ENCODE measurements at regions not wholly inside any gene's neighbourhood (a gene's known extent, or its start where the extent isn't known, plus 50 kb on each side); places are given as distances from the start of the nearest gene placed in this dataset.
A peak's percentile ranks its signal among the peaks of the same experiment; 100 is the strongest.
"Not testable (repeated sequence)": the region's sequence is repeated elsewhere in the genome, so short reads cannot be mapped to it uniquely, and the experiment has no call there.

DNA sequence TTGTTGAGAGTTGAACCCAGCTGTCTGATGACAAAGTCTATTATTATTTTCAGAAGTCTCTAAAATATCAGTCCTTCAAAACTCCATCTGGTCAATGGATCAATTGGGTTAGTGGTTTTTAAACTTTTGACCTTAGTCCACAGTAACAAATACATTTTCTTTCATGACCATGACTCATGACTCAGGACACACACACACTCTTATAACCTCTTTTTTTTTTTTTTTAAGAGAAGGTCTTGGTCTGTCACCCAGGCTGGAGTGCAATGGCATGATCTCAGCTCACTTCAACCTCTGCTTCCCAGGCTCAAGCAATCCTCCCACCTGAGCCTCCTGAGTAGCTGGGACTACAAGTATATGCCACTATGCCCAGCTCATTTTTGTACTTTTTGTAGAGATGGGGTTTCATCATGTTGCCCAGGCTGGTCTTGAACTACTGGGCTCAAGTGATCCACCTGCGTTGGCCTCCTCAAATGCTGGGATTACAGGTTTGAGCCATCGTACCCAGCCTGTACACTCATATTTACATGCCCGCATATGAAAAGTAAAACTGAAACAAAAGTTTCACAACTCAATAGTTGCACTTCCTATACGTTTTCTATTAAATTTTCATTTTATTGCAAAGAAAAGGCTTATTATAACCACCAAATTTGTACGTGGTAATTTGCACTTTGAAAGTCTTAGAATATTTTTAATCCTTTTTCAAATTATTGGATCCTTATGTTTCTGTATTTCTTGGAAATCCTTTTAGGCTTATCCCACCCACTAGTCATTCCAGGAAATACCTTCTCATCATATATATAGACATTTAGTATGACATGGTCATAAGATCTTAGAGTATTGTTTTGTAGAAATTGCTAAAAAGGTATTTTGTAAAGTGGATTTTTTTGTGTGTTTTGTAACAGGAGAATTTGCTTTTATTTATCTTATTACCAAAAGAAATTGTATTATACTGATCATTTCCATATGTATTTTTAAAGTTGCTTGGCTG, 199.0 kb downstream of the LPIN1 start:
- H3K27me3 Mint-ChIP-seq: no peaks in the 10 kb centered on the region
- intact Hi-C loops (cut with micrococcal nuclease): loop anchor here (1.0 to 5.0 kb wide), 5 partner anchors 78 to 776 kb away; partner anchors contain the start of gene TRIB2
- H3K27ac Mint-ChIP-seq: no peak overlapping the region
- H3K36me3 Mint-ChIP-seq: no peaks in the 10 kb centered on the region
- no peak overlapping the region for H3K4me3 Mint-ChIP-seq
- H3K9me3 Mint-ChIP-seq: no peaks in the 10 kb centered on the region
- H3K4me1 Mint-ChIP-seq (ENCODE audit: low read depth): peaks cover 12% of the 10 kb centered on the region
- peak; percentile 54 for DNase-seq
- ChIA-PET POLR2A (no interaction called here), CTCF (interaction anchor here (0.6 kb wide), 1 partner anchor 115 kb away, joined by 3 read pairs; no protein-coding TSS in a partner anchor)

DNA sequence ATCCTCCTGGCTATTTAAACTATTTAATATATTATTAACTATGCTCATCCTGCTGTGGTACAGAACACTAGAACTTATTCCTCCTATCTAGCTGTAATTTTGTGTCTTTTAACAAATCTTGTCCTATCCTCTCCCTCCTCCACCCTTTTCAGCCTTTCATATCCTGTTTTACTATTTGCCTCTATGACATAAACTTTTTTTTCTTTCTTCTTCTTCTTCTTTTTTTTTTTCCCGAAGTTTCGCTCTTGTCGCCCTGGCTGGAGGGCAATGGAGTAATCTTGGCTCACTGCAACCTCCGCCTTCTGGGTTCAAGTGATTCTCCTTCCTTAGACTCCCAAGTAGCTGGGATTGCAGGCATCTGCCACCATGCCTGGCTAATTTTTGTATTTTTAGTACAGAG, 201.5 kb downstream of the LPIN1 start:
- CTCF ChIA-PET: interaction anchor here (0.6 to 0.7 kb wide), 2 partner anchors 241 to 406 kb away, joined by 3 to 4 read pairs; no protein-coding TSS in a partner anchor
- H3K27me3 Mint-ChIP-seq: peaks cover 2% of the 10 kb centered on the region
- no peak overlapping the region for H3K4me3 Mint-ChIP-seq
- no peaks in the 10 kb centered on the region for H3K9me3 Mint-ChIP-seq
- H3K4me1 Mint-ChIP-seq (ENCODE audit: low read depth): peaks cover 12% of the 10 kb centered on the region
- POLR2A ChIA-PET: no interaction called here
- H3K36me3 Mint-ChIP-seq: no peaks in the 10 kb centered on the region
- no peak overlapping the region for H3K27ac Mint-ChIP-seq
- intact Hi-C loops (cut with micrococcal nuclease): loop anchor here (5.0 kb wide), 1 partner anchor 81 kb away; no protein-coding TSS in a partner anchor
- no peak for DNase-seq

- Mint-ChIP-seq H3K27me3 (peaks cover 13% of the 10 kb centered on the region), H3K4me1 (ENCODE audit: low read depth) (peaks cover 7% of the 10 kb centered on the region), H3K9me3 (no peaks in the 10 kb centered on the region), H3K4me3 (no peak overlapping the region), H3K27ac (no peak overlapping the region), H3K36me3 (no peaks in the 10 kb centered on the region)
- ChIA-PET CTCF (no interaction called here), POLR2A (no interaction called here)
- no peak for DNase-seq
- intact Hi-C loops (cut with micrococcal nuclease): loop anchor here (5.0 kb wide), 1 partner anchor 83 kb away; no protein-coding TSS in a partner anchor
These were observed 203.5 kb downstream of the LPIN1 start for GRCh38 chr2:11949732-11950523.

DNA sequence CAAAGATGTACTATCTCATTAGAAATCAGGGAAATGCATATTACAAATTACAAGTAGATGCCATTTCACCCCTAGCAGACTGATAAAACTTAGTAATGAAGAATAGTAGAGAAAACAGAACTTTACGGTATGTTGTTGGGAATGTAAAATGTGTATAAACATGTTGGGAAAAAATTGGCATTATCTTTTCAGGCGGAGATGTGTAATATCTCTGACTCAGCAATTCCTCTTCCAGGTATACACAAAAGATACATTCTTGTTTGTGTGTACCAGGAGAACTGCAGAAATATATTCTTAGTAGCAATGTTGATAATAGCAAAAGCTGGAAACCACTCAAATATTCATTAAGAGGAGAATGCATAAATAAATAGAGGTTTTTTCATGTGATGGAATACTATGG, 204.5 kb downstream of the LPIN1 start:
- Mint-ChIP-seq H3K4me1 (ENCODE audit: low read depth) (no peaks in the 10 kb centered on the region), H3K27me3 (peaks cover 19% of the 10 kb centered on the region), H3K9me3 (no peaks in the 10 kb centered on the region), H3K4me3 (no peak overlapping the region), H3K36me3 (no peaks in the 10 kb centered on the region), H3K27ac (no peak overlapping the region)
- intact Hi-C loops (cut with micrococcal nuclease): no loop called here
- ChIA-PET POLR2A (no interaction called here), CTCF (interaction anchor here (0.6 kb wide), 1 partner anchor 1516 kb away, joined by 3 read pairs; no protein-coding TSS in a partner anchor)
- no peak for DNase-seq

GRCh38 chr2:11951492-11951891, 205.1 kb downstream of the LPIN1 start:
- POLR2A ChIA-PET; H3K9me3 Mint-ChIP-seq; H3K36me3 Mint-ChIP-seq; H3K27ac Mint-ChIP-seq; intact Hi-C loops (cut with micrococcal nuclease); H3K4me3 Mint-ChIP-seq; H3K4me1 Mint-ChIP-seq (ENCODE audit: low read depth): not testable (repeated sequence)
- peaks cover 19% of the 10 kb centered on the region for H3K27me3 Mint-ChIP-seq
- CTCF ChIA-PET: interaction anchor here (0.6 kb wide), 1 partner anchor 1516 kb away, joined by 3 read pairs; no protein-coding TSS in a partner anchor
- peak; percentile 15 for DNase-seq

GRCh38 chr2:11953258-11953657, 206.8 kb downstream of the LPIN1 start:
- Mint-ChIP-seq H3K27ac (no peak overlapping the region), H3K27me3 (peaks cover 22% of the 10 kb centered on the region), H3K9me3 (no peaks in the 10 kb centered on the region), H3K36me3 (no peaks in the 10 kb centered on the region), H3K4me1 (ENCODE audit: low read depth) (no peaks in the 10 kb centered on the region), H3K4me3 (no peak overlapping the region)
- ChIA-PET POLR2A (no interaction called here), CTCF (no interaction called here)
- no peak for DNase-seq
- intact Hi-C loops (cut with micrococcal nuclease): no loop called here

DNA sequence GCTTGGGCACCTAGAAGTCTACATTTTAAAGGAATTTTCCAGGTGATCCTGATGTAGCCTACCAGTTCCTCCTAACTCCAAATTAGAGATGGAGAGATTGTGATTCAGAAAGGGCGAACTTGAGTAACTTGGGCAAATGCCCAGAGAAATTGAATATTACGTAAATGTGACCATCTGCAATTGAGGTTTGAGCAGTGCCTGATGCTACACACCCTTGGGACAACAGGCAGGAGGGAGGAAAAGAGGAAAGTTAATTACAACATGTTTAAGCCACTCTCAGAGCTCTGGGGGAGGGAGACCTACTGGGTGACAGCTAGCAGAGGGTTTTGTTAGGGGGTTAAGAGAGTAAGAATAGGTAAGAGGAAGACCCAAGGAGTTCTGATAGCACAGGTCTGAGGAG, 208.9 kb downstream of the LPIN1 start:
- intact Hi-C loops (cut with micrococcal nuclease): no loop called here
- no peak for DNase-seq
- POLR2A ChIA-PET: no interaction called here
- H3K9me3 Mint-ChIP-seq: no peaks in the 10 kb centered on the region
- no peak overlapping the region for H3K27ac Mint-ChIP-seq
- H3K36me3 Mint-ChIP-seq: no peaks in the 10 kb centered on the region
- no peak overlapping the region for H3K4me3 Mint-ChIP-seq
- peaks cover 22% of the 10 kb centered on the region for H3K27me3 Mint-ChIP-seq
- H3K4me1 Mint-ChIP-seq (ENCODE audit: low read depth): no peaks in the 10 kb centered on the region
- CTCF ChIA-PET: no interaction called here

DNA sequence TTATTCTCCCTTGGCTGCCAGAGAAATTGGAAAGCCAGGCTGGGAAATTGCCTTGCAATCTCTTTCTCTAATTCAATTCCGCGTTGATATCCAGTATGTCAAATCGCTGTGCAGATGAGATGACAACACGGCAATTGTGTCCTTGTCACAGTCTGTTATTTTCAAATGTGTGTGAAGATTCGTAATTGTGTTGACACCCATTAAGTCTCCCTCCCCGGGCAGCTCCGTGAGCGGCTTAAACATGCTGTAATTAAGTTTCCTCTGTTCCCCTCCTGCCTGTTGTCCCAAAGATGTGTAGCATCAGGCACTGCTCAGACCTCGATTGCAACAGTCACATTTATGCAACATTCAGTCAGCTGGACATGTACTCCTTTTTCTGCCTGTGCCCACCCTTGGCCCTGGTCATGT, 209.5 kb downstream of the LPIN1 start:
- Mint-ChIP-seq H3K4me1 (ENCODE audit: low read depth) (no peaks in the 10 kb centered on the region), H3K27ac (no peak overlapping the region), H3K4me3 (no peak overlapping the region), H3K27me3 (peaks cover 22% of the 10 kb centered on the region), H3K36me3 (no peaks in the 10 kb centered on the region), H3K9me3 (no peaks in the 10 kb centered on the region)
- intact Hi-C loops (cut with micrococcal nuclease): no loop called here
- ChIA-PET POLR2A (no interaction called here), CTCF (no interaction called here)
- DNase-seq: no peak

DNA sequence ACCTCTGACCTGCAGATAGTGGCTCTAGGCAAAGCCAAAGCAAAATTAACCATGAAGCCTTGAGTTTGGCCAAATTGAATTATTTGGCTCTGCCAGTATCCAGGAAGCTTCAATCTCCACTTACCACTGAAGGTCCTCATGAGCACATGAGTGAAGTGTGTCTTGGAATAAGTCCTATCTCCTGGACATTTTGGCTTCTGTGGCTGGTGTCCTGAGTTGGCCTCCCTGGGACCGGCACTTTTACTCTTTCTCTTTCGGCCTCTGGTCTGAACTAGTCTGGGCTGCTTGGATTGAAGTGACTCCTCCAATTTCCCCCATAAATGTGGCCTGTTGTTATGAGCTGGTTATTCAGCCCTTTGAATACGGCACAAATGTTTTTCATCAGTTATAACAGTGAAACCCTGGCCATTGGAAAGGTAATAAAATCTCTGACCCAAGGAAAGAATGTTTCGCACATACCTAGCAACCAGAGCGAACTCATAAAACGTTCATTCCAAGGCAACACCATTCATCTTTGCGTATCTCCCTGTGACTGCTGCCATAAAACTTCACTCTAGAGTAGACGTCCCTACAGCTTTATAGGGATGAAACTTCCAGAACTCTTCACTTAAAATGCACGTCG, 216.4 kb downstream of the LPIN1 start:
- H3K9me3 Mint-ChIP-seq: no peaks in the 10 kb centered on the region
- H3K4me3 Mint-ChIP-seq: no peak overlapping the region
- H3K27me3 Mint-ChIP-seq: no peaks in the 10 kb centered on the region
- H3K4me1 Mint-ChIP-seq (ENCODE audit: low read depth): no peaks in the 10 kb centered on the region
- POLR2A ChIA-PET: no interaction called here
- H3K27ac Mint-ChIP-seq: no peak overlapping the region
- DNase-seq: no peak
- CTCF ChIA-PET: interaction anchor here (0.6 kb wide), 1 partner anchor 886 kb away, joined by 3 read pairs; no protein-coding TSS in a partner anchor
- intact Hi-C loops (cut with micrococcal nuclease): no loop called here
- no peaks in the 10 kb centered on the region for H3K36me3 Mint-ChIP-seq

GRCh38 chr2:11963966-11964365, 217.5 kb downstream of the LPIN1 start:
- Mint-ChIP-seq H3K27ac (no peak overlapping the region), H3K9me3 (no peaks in the 10 kb centered on the region), H3K27me3 (no peaks in the 10 kb centered on the region), H3K4me3 (no peak overlapping the region), H3K4me1 (ENCODE audit: low read depth) (no peaks in the 10 kb centered on the region), H3K36me3 (no peaks in the 10 kb centered on the region)
- intact Hi-C loops (cut with micrococcal nuclease): no loop called here
- no peak for DNase-seq
- ChIA-PET CTCF (no interaction called here), POLR2A (no interaction called here)

- H3K4me3 Mint-ChIP-seq: no peak overlapping the region
- POLR2A ChIA-PET: no interaction called here
- H3K4me1 Mint-ChIP-seq (ENCODE audit: low read depth): no peaks in the 10 kb centered on the region
These were observed 221.6 kb downstream of the LPIN1 start for GRCh38 chr2:11967946-11968465.

DNA sequence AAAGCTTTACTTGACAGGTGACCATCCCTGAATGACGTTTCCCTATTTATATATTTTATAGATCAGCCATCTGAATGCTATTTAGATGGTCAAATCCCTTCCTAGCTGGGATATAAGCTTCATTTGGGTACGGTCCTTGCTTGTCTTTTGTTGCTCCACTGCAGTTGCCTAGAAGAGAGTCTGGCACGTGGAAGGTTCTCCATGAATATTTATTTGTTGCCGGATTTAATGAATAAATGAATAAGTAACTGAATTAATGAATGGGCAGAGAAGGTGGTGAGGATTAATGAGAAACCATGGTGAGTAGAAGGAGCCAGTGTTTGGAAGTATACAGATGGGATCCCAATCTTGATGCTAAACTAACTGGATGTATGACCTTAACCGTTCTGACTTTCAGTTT, 222.1 kb downstream of the LPIN1 start:
- ChIA-PET POLR2A (no interaction called here), CTCF (interaction anchor here (1.0 kb wide), 1 partner anchor 354 kb away, joined by 3 read pairs; no protein-coding TSS in a partner anchor)
- no peak overlapping the region for H3K27ac Mint-ChIP-seq
- intact Hi-C loops (cut with micrococcal nuclease): no loop called here
- no peaks in the 10 kb centered on the region for H3K27me3 Mint-ChIP-seq
- H3K9me3 Mint-ChIP-seq: peaks cover 7% of the 10 kb centered on the region
- DNase-seq: no peak
- H3K36me3 Mint-ChIP-seq: peaks cover 2% of the 10 kb centered on the region
- H3K4me3 Mint-ChIP-seq: no peak overlapping the region
- H3K4me1 Mint-ChIP-seq (ENCODE audit: low read depth): no peaks in the 10 kb centered on the region

More at GRCh38 chr2:11967946-11968465, 221.6 kb downstream of the LPIN1 start:
- H3K36me3 Mint-ChIP-seq: peaks cover 1% of the 10 kb centered on the region
- no peak for DNase-seq
- no peak overlapping the region for H3K27ac Mint-ChIP-seq
- H3K9me3 Mint-ChIP-seq: peaks cover 4% of the 10 kb centered on the region
- intact Hi-C loops (cut with micrococcal nuclease): no loop called here
- CTCF ChIA-PET: no interaction called here
- no peaks in the 10 kb centered on the region for H3K27me3 Mint-ChIP-seq

Data from activated CD4-positive, alpha-beta memory T cell treated with anti-CD3 and anti-CD28 coated beads for 36 hours (primary cell).